Retinal pigment epithelial cell (primary cell): ENCODE measurements at regions not wholly inside any gene's neighbourhood (a gene's known extent, or its start where the extent isn't known, plus 50 kb on each side); places are given as distances from the start of the nearest gene placed in this dataset.

Source experiments
- DNase-seq: peaks from one replicate; pipeline ENCODE4 v3.0.0-alpha.2; 2010; ENCODE audit warnings: low read depth
- H3K4me3 ChIP-seq: 2 replicates; pipeline ENCODE4 v1.5.1; 2011; ENCODE audit warnings: mild to moderate bottlenecking, low read length, control low read depth, moderate library complexity
- TF ChIP-seq, protein P1 (sequence below): conservative IDR thresholded peaks from 2 replicates; pipeline ENCODE4 v1.5.1; 2011; ENCODE audit warnings: low read depth, low read length, control low read depth, inconsistent platforms

DNA sequence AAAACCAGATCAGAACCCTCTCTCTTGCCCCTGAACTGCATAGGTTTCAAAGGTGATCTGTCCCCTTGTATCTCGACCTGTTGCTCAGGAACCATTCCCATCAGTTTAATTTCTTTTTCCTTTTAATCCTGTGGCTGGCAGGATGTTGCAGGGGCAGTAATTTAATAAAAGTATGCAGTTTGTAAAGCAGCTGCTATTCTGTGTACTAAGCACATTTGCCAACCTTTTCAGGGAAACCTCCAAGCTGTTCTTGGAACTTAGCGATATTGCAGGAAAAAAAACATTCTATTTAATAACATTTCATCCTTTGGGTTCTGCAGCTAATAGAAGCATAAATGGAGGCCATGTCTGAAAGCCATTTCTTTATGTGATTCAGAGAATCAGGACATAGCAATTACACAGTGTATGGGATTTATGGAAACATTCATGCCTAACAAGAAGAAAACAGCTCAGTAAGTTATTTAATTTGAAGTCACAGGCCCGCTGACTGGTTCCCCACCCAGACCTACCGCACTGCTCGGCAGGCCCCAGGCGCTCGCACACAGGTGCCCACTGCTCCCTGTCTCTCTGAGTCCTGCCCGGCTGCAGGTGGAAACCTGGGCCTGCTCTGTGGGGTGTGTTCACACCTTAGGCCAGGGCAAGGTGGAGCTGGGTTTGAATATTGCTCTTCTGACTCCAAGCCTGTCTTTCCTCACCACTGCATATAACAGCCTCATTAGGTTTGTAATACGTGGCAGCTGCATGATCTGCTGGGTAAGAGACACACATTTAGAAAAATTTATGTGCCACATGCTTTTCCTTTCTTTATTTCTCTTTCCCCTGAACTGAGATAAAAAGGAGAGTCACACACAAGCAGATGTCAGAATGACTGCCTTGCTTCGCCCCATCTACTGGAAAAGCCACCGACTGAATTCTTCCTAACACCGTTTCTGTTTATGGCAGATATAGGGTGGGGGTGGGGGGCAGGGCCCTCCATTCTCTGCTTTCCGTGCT, 119.7 kb downstream of the SLC25A47 start:
- DNase-seq: no peak
- TF ChIP-seq, protein P1, sequence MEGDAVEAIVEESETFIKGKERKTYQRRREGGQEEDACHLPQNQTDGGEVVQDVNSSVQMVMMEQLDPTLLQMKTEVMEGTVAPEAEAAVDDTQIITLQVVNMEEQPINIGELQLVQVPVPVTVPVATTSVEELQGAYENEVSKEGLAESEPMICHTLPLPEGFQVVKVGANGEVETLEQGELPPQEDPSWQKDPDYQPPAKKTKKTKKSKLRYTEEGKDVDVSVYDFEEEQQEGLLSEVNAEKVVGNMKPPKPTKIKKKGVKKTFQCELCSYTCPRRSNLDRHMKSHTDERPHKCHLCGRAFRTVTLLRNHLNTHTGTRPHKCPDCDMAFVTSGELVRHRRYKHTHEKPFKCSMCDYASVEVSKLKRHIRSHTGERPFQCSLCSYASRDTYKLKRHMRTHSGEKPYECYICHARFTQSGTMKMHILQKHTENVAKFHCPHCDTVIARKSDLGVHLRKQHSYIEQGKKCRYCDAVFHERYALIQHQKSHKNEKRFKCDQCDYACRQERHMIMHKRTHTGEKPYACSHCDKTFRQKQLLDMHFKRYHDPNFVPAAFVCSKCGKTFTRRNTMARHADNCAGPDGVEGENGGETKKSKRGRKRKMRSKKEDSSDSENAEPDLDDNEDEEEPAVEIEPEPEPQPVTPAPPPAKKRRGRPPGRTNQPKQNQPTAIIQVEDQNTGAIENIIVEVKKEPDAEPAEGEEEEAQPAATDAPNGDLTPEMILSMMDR: no peak
- no peak overlapping the region for H3K4me3 ChIP-seq

DNA sequence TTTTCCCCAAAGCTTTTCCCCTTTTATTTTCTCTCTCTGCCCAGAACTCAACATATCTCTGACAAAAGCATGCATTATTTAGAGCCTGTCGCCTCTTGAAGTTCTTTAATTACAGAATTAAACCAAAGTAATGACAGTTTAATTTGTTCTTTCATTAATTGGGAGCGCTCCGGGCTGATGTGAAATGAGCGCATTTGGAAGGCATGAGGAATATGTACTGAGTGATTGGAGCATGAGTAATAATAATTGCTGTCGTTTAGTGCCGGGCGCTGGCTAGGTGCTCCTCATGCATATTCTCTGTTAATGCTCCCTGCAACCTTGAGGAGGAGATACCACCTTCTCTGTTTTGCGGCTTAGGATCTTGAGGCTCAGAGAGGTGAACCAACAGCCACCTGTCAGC, 120.5 kb downstream of the SLC25A47 start:
- H3K4me3 ChIP-seq: no peak overlapping the region
- no peak for DNase-seq
- TF ChIP-seq, protein P1: no peak

DNA sequence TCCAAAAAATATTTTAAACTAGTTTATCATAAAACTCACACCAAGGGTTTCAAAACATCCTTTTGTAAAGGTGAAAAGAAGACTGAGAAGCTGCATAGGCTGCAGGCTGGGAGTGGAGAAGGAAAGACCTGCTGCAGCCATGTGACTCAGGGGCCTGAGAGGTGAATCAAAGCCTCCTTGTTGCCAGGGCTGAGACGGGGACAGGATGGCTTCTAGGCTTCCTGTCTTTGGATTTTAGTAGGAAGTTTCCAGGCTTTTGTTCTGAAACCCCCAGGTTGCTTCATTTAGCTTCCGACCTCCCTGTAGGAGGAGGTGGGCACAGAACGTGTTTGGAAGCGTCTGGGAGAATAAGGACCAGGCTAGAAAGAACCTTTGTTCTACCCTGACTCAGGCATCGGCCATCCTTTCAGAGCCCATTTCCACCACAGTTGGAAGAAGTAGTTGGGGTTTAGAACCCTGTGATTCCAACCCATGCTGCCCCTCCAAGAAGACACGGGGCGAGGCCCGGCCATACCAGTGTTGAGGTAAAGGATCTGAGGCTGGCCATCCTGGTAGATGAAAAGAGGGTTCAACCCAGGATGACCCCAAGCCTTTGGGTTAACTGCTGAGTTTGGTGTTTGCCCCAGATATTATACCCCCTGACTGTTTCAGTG, 122.4 kb downstream of the SLC25A47 start:
- TF ChIP-seq, protein P1: no peak
- no peak for DNase-seq
- no peak overlapping the region for H3K4me3 ChIP-seq

DNA sequence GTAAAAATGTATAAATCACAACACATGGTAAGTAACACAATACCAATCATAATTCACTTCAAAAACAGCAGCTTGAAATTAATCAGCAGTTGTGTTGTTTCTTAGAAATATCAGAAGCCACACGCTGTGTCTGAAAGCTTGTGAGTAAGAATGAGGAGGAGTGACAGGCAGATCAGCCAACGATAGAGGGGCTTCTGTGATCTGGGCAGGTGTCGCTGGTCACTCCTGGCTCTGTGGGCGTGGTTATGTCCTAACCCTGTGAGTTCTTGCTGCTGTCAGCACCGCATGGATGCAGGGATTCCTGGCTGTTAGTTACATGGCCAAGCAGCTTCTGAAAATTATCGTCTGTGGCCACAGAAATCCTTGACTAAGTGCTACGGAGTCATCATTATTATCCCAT, 123.4 kb downstream of the SLC25A47 start:
- TF ChIP-seq, protein P1: no peak
- peak; percentile 92 for DNase-seq

DNA sequence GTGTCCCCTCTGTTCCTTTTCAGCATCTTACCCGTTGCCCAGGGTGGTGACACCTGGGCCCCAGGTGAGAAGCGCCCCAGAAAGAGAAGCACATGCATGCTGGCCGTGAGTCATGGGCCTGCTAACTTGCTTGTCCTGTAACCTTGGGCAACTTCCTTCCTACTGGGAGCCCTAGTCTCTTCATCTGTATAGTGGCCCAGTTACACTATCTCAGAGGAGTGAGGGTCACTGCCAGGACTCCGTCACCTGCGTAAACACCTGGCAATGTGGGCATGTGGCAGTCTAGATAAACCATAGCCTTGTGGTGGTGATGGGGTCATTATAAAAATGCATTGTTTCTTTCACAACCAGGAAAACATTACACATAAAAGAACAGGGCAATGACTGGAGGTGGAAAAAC, 125.2 kb downstream of the SLC25A47 start:
- TF ChIP-seq, protein P1: no peak
- no peak overlapping the region for H3K4me3 ChIP-seq
- no peak for DNase-seq

More for the DNA sequence above, 123.4 kb downstream of the SLC25A47 start:
- H3K4me3 ChIP-seq: no peak overlapping the region

DNA sequence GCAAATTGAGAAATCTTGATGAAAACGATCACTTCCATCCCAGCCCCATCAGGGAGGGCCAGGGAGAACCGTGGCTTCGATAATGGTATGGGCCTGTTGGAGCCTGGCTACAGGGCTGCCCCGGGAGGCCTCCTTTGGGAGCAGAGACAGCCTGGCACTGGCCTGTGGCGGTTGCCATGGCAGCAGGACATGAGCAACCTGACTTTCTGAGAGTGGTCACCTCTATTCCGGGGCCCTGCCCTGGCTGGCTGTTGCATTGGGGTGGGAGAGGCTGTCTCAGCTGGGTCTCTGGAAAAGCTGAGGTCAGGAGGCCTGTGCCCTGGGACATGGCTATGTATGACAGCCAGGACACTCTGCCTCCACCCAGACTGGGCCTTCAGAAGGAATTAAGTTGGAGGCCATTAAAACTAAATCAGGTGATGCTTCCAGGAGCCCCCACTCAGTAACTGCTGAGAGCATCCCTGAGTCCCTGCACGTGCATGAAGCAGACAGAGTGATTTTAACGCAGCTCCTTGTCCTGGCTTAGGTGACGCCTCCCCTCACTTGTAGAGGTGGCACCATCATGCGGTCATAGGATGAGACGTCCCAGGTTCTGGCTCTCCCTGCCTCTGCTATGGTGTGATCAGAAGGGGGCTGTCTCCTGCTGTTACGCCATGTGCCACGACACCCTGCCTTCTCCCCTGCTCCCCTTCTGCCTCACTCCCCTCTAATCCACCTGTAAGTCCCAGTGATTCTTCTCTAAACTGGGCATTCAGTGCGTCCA, 126.3 kb downstream of the SLC25A47 start:
- DNase-seq: no peak
- no peak overlapping the region for H3K4me3 ChIP-seq
- TF ChIP-seq, protein P1: no peak
